HL-60/S4 treated with retinoic acid at 250 ng/mL for 4 days and 3 days (cell line): ENCODE measurements at regions not wholly inside any gene's neighbourhood (a gene's known extent, or its start where the extent isn't known, plus 50 kb on each side); places are given as distances from the start of the nearest gene placed in this dataset.

Experiments
- in situ Hi-C: fragments of 300-500 bp; cut with MboI; formaldehyde crosslinking; loops from 2 replicates; pipeline ENCODE4 v1.7.0; 2022; ENCODE audit warnings: low sequenced_read_pairs

DNA sequence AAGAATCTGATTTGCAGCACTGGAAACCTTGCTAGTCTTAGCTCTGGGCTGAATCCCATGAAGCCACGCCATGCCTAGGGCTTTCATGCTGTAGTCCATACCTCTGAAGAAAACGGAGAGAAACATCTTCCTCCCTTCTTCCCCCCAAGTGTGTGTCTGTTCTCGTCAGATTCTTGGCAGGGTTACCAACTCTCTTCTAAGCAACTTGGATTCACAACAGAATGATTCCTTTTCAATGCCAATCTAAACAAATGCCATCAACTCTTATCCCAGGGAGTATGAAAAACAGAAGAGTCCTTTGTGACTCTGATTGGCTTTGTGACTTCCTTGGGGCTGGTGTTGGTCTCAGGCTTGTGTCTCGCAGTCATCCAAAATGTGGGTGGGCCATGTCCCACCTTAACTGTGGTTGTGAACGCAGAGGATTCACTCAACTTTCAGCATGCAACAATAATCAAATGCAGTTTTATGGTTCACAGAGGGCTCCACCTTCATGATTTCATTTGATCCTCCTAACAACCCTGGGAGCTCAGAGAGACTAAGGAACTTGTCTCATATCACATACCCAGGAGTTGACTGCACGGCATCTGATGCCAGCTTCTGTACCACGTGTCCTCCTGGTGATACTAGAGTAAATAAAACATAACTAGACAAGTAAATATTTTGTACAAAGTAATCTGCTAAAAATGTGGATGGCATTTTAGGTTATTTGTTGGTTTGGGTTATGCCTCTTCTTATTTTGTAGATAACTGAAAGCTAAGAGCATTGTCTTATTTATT lies 186.0 kb upstream of the TNP1 start:
- in situ Hi-C loops, result no loop called here

DNA sequence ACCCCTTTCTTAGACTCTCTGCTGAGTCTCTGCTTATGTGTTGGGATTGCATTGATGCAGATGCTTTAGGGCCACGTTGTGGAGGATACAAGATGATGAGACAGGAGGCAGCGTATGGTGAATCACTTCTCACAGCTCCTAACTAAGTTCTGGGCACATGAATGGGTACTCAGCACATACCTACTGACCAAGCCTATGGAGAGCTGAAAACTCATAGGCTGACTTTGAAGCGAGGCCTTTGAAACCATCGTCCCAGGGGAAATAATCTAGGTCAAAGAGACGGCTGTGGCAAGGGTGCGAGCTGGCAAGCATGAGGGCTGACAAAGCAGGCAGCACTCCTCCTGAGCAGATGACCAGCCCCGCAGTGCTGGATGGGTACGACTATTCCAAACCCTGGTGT lies 180.2 kb upstream of the TNP1 start:
- in situ Hi-C loops, result no loop called here

DNA sequence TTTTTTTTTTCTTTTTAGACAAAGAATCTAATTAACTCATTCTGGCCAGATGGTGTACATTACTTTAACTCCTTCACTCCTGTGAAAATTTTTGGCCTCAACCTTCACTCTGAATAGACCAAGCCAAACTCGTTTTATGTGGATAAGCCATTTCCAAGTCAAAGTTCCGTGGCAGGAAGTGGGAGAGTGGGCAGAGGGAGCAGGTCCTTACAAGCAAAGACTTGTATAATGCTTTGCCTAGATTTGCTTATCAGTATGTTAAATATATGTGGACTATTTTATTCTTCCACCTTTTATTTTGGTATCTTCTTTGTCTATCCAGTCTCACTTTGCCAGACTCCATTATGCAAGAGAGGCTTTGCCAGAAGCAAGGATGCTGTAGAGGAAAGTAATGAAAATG lies 178.1 kb upstream of the TNP1 start:
- in situ Hi-C loops, result no loop called here

DNA sequence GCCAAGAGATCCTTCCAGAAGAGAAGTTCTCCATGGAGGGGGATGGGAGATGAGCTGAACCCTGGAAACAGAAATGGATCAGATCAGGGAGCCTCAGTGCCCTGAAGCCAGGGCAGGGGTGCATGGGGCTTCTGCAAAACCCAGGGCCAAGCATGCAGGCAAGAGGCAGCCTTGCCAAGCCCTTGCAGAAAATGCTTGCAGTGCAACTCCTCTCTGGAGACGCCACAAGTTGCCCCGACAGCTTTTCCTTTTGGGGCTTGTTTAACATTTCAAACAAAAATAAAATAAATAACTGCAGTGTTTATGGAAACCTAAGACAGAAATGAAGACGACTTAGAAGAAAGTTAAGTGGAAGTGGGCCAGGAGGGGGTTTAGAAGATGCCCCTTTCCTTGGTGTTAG lies 177.5 kb upstream of the TNP1 start:
- in situ Hi-C loops, result no loop called here

DNA sequence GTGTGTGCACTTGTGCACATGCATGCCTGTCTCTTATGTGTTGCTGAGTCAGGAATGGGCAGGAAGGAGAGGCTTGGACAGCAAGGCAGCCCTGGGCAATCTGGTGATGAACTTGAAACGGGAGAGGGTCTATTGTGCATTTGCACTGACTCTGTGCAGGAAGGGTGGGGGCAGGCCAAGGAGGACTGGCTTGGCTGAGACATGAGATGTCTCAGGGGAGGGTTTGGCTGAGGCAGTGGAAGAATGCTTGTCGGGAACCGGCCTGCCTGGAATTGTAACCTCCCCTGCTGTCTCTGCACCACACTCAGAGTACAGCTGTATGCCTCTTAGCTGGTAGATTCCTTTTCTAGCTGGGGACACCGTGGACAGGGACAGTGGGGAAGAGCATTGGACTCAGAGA lies 176.1 kb upstream of the TNP1 start:
- in situ Hi-C loops, result no loop called here

DNA sequence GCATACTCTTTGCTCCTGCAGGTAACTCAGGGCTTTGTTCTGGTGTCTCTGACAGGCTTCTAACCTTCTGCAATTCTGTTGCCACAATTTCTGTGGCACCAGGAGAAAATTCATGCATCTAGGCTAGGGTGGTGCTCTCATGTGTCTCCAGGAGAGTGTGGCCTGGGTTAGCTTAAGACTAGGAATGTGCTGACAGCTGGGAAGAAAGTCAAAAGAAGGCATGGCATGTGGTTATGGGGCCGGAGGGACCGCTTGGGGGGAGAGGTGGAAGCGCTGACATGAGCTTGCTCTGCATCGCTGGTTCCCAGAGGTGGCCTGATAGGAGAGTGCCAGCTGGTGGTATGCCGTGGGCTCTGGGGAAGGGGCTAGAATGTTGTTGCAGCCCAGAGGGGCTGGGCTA lies 173.3 kb upstream of the TNP1 start:
- in situ Hi-C loops, result no loop called here

DNA sequence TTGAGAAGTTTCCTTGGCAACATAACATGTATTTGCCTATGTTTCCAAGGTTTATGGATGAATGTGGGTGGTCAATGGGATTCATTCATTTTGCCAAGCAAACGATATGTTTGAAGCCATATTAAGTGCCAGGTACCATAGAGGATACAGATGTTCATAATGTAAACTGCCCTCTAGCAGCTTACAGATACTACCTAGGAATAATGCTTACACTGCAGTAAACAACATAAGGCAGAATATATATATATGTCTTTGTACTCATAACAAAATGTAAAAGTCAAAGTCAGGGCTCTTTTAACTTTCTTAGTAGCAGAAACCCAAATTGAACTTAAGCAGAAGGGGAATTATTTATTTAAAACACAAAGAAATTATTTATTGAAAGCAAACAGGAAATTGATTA lies 171.6 kb upstream of the TNP1 start:
- in situ Hi-C loops, result no loop called here

DNA sequence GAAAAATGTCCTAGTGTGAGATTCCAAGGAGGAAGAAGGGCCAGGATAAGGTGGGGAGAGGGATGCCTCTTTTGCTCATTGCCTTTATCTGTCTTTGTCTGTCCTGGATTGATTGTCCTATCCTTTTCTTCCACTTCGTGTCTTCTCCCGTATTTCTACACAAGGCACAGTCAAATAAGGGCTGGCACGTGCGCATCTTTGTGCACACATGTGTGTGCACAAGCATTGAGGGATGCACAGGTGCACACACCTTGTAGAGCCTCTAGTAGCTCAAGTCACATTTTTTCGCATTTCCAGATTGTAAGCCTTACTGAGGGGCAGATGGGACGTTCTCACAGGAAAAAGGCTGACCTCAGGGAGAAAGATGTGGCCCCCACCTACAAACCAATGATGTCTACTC lies 170.2 kb upstream of the TNP1 start:
- in situ Hi-C loops, result no loop called here

DNA sequence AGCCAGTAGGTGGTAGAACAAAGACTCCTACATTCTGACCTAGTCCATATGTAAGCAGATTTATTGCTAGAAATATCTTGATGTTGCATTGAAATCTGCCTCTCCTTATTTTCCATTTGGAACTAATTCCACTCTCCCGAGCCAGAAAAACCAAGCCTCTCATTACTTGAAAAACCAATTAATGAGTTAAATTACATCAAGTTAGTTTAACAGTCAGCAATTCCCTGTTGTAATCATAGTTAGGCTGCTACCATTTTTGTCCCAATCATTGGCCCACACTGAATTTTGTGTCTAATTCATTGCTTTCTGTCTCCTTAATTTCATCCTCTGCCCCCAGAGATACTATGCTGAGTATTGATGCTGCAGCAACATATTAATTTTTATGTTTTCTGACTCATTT lies 168.3 kb upstream of the TNP1 start:
- in situ Hi-C loops, result no loop called here

DNA sequence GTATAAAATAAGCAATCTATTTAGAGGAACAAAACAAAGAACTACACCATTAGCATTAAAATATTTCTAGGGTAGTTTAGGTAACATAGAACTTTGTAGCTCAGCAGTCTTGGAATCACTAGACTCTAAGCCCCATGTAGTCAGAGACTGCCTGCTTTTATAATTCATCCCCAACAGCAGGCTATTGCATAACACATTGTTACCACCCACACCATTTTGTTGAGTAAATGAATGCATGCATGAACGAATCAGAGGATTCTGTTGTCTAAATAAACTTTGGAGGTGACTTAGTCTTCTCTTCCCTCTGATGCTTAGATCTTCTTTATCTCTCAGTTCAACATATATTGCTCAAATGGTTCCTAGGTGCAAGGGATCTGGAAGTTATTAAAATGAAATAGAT lies 167.6 kb upstream of the TNP1 start:
- in situ Hi-C loops, result no loop called here

DNA sequence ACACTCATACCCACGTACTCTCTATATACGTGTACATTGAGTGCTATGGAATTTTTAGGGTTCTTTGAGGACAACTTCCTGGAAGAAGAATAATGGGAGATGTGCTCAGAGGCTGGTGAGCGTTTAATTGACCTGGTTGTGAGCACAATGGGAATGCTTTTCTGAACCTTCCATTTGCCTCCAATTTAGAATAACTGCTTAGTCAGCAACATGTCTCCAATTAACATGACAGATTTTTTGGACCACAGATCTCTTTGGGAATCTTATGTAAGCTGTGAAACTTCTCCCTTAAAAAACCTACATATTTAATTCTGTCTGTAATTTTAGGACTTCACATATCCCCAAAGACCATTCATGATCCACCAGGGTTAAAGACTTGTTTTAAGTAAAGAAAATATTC lies 166.7 kb upstream of the TNP1 start:
- in situ Hi-C loops, result no loop called here

DNA sequence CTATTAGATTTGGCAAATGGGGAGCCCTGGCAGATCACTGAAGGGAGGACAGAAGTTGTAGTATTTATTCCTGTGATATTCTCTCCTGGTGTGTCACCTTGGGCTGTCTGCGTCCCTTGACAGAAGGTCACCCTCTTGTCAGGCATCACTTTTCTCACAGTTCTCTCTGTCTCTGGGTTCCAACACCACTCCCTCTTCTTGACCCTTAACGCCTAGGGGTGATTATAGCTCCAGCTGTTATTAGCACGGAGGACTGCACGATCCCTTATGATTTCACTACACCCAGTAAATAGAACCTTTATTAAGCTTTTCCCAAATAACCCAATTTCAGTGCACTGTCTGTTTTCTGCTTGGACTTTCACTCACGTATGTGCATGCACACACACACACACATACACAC lies 166.3 kb upstream of the TNP1 start:
- in situ Hi-C loops, result no loop called here

DNA sequence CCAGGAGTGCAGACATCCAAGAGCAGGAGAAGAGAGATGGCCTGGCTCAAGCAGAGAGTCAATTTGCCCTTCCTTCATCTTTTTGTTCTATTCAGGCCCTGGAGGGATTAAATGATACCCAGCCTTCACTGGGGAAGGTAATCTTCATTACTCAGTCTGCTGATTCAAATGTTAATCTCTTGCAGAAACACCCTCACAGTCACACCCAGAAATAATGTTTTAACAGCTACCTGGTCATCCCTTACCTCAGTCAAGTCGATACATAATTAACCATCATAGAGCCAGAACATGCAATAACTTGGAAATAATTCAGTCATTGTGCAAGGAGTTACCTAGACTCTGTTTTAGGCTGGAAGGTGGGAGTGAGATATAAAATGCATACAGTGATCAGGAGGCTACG lies 163.7 kb upstream of the TNP1 start:
- in situ Hi-C loops, result no loop called here

DNA sequence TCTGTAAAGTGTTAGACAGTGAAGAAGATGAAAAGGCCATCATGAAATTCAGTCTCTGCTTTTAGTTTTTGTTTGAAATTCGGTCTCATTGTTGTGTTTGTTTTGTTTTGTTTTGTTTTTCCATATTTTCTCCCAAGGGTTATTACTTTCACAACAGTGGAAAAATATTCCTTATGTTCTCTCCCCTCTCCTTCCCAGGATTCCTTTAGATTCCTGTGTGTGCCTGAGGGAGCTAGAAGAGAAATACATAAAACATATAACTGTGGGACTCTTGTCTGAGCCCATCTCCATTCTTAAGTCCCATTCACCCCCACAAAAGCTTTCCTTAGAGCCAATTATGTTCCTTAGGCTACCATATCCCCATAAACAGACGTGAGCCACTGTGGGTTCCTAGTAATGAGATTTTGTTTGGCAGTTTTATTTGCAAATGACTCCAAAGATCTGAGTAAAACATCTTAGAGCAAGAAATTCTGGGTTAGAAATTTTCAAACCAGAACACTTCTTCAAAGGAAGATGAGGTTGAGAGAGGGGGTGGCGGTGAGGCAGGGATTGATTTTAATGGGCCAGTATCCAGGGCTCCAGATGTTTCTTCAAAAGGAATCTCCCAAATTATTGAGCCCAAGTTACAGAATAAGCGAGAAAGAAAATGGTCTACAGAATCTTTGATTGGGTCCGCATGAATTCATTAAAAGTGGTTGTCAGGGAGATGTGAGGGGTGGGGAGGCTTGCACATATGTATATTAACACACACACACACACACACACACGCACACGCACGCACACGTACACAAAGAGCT lies 157.8 kb upstream of the TNP1 start:
- in situ Hi-C loops, result no loop called here

DNA sequence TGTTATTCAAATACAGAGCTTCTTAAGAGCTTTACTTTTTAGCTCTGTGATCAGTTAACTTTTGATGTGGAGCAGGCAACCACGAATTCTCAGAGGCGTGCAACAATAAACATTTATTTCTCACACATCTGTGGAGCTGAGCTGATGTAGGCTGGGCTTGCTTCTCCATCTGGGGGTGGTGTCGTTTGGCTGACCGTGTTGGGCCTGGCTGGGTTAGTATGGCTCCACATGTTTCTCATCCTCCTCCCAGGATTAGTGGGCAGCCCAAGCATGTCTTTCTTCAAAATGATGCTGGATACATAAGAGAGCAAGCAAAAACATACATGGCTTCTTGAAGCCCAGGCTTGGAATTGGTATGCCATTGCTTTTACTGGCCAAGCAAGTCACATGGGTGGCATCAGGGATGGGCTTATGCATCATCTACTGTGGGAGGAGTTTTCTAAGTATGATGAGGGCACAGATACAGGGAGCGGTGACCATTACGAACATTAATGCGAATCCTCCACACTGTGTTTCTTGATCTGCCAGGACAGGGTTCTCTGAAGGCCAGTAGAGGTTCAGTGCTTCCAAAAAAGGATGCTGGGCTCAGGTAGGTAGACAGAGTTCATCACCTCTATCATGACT lies 157.0 kb upstream of the TNP1 start:
- in situ Hi-C loops, result no loop called here

DNA sequence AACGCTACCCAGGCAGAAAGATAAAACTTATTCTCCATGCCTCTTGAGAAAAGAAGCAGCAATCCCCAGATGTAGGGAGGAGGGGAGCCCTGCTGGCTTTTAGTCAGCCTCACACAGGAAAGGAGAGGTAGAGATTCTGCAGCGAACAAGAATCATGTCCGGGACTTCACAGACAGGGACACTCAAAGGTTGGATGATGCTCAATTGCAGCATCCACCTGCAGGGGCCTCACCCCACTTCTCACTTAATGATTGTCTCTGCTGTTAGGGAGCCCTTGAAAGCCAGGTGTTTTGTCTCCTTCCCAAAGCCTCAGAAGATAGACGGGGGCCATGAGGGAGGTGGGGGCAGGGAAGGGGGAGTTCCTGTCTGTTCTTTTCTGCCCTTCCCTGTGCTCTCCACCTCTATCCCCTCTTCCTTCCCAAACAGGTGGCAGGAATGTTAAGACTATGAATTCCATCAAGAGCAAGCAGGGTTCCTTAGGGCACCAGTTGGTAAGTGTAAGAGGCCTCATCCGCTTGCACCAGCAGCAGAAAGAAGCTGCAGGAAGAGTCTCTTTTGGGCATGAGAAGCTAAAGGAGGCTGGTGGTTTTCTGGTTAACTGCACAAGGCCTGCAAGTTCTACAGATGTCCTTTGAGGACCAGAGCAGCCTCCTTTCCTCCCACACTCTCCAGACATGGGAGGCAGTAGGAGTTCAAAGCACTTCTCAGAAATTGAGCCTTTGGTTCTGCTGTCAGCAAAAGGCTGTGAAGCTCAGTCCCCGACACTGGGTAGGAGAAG lies 154.7 kb upstream of the TNP1 start:
- in situ Hi-C loops, result no loop called here

DNA sequence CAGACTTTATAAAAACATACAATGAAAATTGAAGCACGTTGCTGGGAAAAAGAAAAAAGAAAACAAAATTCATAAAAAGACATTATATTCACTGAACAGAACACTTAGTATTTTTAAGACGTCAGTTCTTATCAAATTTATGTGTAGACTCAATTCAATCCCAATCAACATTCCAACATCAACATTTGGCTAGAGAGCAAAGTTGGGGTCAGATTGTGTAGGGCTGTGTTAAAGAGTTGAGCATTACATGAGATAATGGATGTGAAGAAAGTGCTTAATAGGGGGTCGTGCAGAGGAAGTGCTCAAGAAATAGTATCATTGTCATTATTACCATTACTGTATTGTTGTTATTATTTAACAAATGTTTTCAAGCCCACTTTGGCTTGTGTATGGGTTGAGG lies 154.1 kb upstream of the TNP1 start:
- in situ Hi-C loops, result no loop called here

DNA sequence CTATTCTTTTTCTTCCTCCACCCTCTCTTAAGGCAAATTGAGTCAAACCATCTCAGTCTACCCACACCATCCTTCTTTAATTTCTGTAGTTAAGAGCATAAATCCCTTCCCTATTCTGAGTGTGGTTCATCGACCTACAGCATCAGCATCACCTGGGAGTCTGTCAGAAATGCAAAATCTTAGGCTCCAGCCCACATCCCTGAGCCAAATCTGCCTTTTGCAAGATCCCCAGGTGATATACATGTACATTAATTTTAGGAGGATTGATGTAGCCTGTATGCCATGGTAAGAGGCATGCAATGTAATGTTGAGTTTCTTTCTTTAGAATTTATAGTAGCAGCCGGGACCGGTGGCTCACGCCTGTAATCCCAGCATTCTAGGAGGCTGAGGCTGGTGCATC lies 151.7 kb upstream of the TNP1 start:
- in situ Hi-C loops, result no loop called here

DNA sequence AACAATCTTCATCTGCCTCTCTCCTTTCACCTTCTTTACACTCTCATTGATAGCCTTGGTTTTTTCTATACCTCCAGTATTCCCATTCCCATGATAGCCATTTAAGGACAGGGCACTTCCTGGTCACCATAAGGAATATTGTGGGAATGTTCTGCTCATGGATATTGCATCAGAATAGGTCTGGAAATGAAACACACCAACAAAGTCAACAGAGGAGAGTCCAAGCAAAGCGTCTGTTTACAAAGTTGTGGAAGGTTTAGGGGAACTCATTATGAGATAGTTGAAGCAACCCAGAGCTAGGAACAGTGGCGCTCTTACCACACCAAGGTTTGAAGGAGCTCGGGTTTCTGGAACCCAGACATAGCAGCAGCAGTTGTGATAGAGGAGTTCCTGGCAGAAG lies 150.3 kb upstream of the TNP1 start:
- in situ Hi-C loops, result no loop called here

DNA sequence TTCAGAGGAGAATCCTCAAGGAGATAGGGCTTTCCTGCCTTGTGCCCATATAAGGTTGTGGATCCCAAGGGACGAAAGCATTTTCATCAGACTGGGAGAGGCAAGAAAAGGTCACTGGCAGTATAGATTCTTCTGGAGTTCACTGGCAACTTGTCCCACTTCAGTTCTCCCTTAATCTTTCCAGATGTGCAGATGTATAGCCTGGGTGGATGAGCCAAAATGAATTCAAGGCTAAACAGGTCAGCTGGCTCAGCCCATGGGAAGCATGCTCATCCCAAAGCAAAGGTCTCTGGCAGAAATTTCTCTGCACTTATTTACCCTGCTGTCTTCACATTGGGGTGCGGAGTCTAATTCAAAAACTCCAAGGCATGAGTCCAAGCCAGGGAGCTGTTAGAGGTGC lies 148.9 kb upstream of the TNP1 start:
- in situ Hi-C loops, result no loop called here

DNA sequence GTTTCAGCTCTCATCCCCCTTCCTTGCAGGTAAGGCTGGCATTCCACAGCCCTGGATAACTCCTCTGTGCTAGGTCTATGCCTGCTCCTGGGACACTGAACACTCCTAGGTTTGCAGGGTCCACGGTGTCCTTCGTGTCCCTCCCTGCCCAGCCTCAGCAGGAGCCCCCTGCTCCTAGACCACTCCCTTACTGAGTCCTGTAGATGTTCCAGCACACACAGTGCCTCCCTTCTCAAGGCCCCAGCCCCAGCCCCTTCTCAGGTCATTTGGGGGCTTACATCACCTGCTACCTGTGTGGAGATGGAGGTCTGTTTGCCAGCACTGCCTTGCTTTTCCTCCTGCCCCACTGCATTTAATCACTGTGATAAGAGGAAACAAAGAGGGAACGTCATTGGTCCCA lies 146.4 kb upstream of the TNP1 start:
- in situ Hi-C loops, result no loop called here
